ENCODE measurements at regions not wholly inside any gene's neighbourhood (a gene's known extent, or its start where the extent isn't known, plus 50 kb on each side); places are given as distances from the start of the nearest gene placed in this dataset.

DNA sequence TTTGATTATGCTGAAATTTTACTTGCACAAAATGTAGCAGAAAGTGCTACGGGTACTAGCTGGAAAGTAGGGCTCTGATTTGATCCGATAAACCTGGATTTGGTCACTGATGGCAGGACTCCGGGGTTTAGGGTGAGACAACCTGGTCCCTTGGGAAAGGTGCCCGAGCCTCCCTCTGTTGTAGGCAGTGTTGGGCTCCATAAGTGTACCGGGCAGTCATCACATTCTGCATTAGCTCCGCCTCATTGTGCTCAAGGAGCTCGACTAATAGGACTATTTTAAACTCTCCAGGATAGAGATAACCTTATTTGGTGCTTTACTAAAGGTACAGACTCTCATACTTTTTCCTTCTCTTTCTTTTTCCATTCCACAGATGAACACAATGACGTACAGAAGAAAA lies 117.6 kb downstream of the UTRN start:
- TF ChIP-seq, protein P1, sequence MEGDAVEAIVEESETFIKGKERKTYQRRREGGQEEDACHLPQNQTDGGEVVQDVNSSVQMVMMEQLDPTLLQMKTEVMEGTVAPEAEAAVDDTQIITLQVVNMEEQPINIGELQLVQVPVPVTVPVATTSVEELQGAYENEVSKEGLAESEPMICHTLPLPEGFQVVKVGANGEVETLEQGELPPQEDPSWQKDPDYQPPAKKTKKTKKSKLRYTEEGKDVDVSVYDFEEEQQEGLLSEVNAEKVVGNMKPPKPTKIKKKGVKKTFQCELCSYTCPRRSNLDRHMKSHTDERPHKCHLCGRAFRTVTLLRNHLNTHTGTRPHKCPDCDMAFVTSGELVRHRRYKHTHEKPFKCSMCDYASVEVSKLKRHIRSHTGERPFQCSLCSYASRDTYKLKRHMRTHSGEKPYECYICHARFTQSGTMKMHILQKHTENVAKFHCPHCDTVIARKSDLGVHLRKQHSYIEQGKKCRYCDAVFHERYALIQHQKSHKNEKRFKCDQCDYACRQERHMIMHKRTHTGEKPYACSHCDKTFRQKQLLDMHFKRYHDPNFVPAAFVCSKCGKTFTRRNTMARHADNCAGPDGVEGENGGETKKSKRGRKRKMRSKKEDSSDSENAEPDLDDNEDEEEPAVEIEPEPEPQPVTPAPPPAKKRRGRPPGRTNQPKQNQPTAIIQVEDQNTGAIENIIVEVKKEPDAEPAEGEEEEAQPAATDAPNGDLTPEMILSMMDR (IDR thresholded peaks at IDR 0.05) = no peak
- TF ChIP-seq EP300 (IDR thresholded peaks at IDR 0.05) (no peak), POLR2A (IDR thresholded peaks at IDR 0.05) (no peak), POLR2AphosphoS5 (IDR thresholded peaks at IDR 0.05) (no peak)
